ENCODE measurements at regions not wholly inside any gene's neighbourhood (a gene's known extent, or its start where the extent isn't known, plus 50 kb on each side); places are given as distances from the start of the nearest gene placed in this dataset.

DNA sequence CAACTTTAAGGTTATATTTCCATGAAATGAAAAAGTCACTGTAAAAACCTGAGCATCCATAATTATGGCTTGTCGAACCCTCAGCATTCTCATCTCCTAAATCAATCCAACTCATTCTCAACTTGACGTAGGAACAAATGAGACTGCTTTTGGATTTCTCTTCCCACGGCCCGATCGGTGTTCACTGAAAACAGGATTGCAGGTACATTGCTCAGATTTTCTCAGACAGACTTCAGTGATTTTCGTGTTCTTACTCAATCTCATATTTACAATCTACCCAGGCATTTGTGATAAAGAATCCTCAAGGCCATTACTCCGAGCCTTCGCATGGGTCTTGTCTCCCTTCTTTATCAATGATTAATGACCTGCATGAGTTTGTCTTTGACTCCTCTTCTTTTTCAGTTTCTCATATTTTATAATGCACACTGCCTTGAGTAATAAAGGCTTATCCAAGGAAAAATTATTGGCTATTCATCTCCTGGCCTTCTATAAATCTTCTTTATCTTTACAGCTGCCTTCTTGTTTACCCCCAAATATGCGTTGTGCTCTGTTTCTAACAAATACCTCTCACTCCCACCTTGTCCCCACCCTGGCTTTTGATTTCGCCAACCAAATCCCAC is 90.4 kb upstream of the MYO3A start:
- TF ChIP-seq, protein P1, sequence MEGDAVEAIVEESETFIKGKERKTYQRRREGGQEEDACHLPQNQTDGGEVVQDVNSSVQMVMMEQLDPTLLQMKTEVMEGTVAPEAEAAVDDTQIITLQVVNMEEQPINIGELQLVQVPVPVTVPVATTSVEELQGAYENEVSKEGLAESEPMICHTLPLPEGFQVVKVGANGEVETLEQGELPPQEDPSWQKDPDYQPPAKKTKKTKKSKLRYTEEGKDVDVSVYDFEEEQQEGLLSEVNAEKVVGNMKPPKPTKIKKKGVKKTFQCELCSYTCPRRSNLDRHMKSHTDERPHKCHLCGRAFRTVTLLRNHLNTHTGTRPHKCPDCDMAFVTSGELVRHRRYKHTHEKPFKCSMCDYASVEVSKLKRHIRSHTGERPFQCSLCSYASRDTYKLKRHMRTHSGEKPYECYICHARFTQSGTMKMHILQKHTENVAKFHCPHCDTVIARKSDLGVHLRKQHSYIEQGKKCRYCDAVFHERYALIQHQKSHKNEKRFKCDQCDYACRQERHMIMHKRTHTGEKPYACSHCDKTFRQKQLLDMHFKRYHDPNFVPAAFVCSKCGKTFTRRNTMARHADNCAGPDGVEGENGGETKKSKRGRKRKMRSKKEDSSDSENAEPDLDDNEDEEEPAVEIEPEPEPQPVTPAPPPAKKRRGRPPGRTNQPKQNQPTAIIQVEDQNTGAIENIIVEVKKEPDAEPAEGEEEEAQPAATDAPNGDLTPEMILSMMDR (IDR thresholded peaks at IDR 0.05; ENCODE audit: insufficient read depth, low read length, poor library complexity, severe bottlenecking), result no peak
- no peak for TF ChIP-seq EZH2phosphoT487 (conservative IDR thresholded peaks at IDR 0.05; ENCODE audit: low read length)

All from SU-DHL-6 (cell line).